ENCODE measurements at regions not wholly inside any gene's neighbourhood (a gene's known extent, or its start where the extent isn't known, plus 50 kb on each side); places are given as distances from the start of the nearest gene placed in this dataset.

GRCh38 chr1:220409771-220410595, 118.0 kb upstream of the MARK1 start:
- DNase-seq, result no peak

GRCh38 chr1:220407191-220407590, 120.7 kb upstream of the MARK1 start:
- DNase-seq, result no peak

GRCh38 chr1:220398238-220398637, 126.0 kb upstream of the RAB3GAP2 start:
- DNase-seq, result no peak

GRCh38 chr1:220391491-220391890, 119.2 kb upstream of the RAB3GAP2 start:
- no peak for DNase-seq

- DNase-seq, result no peak
Measured at GRCh38 chr1:220389634-220390033, 117.4 kb upstream of the RAB3GAP2 start.

- DNase-seq, result no peak
Measured at GRCh38 chr1:220386494-220387195, 114.4 kb upstream of the RAB3GAP2 start.

- DNase-seq, result no peak
Measured at GRCh38 chr1:220385158-220385557, 112.9 kb upstream of the RAB3GAP2 start.

GRCh38 chr1:220382994-220383393, 110.7 kb upstream of the RAB3GAP2 start:
- no peak for DNase-seq

GRCh38 chr1:220380885-220381284, 108.6 kb upstream of the RAB3GAP2 start:
- no peak for DNase-seq

GRCh38 chr1:220378571-220379302, 106.5 kb upstream of the RAB3GAP2 start:
- DNase-seq, result no peak

- no peak for DNase-seq
Measured at GRCh38 chr1:220375715-220376114, 103.5 kb upstream of the RAB3GAP2 start.

GRCh38 chr1:220374449-220374848, 102.2 kb upstream of the RAB3GAP2 start:
- DNase-seq, result no peak

GRCh38 chr1:220372451-220372850, 100.2 kb upstream of the RAB3GAP2 start:
- no peak for DNase-seq

- no peak for DNase-seq
Measured at GRCh38 chr1:220371324-220371723, 99.1 kb upstream of the RAB3GAP2 start.

GRCh38 chr1:220370041-220370700, 97.9 kb upstream of the RAB3GAP2 start:
- DNase-seq, result no peak

GRCh38 chr1:220369511-220369910, 97.3 kb upstream of the RAB3GAP2 start:
- DNase-seq, result no peak

- DNase-seq, result no peak
Measured at GRCh38 chr1:220368352-220369265, 96.4 kb upstream of the RAB3GAP2 start.

GRCh38 chr1:220367833-220368232, 95.6 kb upstream of the RAB3GAP2 start:
- no peak for DNase-seq

GRCh38 chr1:220366269-220366668, 94.0 kb upstream of the RAB3GAP2 start:
- DNase-seq, result no peak

GRCh38 chr1:220363196-220363837, 91.1 kb upstream of the RAB3GAP2 start:
- DNase-seq, result no peak

Measured in NCI-H1105 (cell line).